HG03354 (cell line): ENCODE measurements at regions not wholly inside any gene's neighbourhood (a gene's known extent, or its start where the extent isn't known, plus 50 kb on each side); places are given as distances from the start of the nearest gene placed in this dataset.

ENCODE experiments used
- ATAC-seq: cut with Tn5 transposase; IDR thresholded peaks from one replicate; pipeline ENCODE4 v1.9.1; 2021; ENCODE audit warnings: mild to moderate bottlenecking; ENCODE audit not compliant: unreplicated experiment, poor library complexity, severe bottlenecking

GRCh38 chr1:55504306-55504731 is 289.2 kb upstream of the USP24 start:
- ATAC-seq = no peak

- ATAC-seq = no peak
These were observed 288.6 kb upstream of the USP24 start for GRCh38 chr1:55503663-55504305.

GRCh38 chr1:55500601-55501000 is 285.4 kb upstream of the USP24 start:
- no peak for ATAC-seq

- no peak for ATAC-seq
These were observed 275.4 kb upstream of the USP24 start for GRCh38 chr1:55490547-55490946.

- no peak for ATAC-seq
These were observed 269.0 kb upstream of the USP24 start for GRCh38 chr1:55484173-55484572.

GRCh38 chr1:55483523-55483922 is 268.4 kb upstream of the USP24 start:
- no peak for ATAC-seq

GRCh38 chr1:55481634-55482033 is 266.5 kb upstream of the USP24 start:
- no peak for ATAC-seq

- ATAC-seq = no peak
These were observed 265.0 kb upstream of the USP24 start for GRCh38 chr1:55480029-55480795.

- ATAC-seq = no peak
These were observed 263.6 kb upstream of the USP24 start for GRCh38 chr1:55478742-55479141.

GRCh38 chr1:55477953-55478352 is 262.8 kb upstream of the USP24 start:
- no peak for ATAC-seq

GRCh38 chr1:55476445-55477015 is 261.4 kb upstream of the USP24 start:
- ATAC-seq = no peak

- ATAC-seq = no peak
These were observed 259.1 kb upstream of the USP24 start for GRCh38 chr1:55474168-55474786.

- no peak for ATAC-seq
These were observed 258.5 kb upstream of the USP24 start for GRCh38 chr1:55473661-55474060.

GRCh38 chr1:55472784-55473183 is 257.6 kb upstream of the USP24 start:
- no peak for ATAC-seq

- no peak for ATAC-seq
These were observed 257.0 kb upstream of the USP24 start for GRCh38 chr1:55472115-55472514.

GRCh38 chr1:55468142-55468795 is 253.1 kb upstream of the USP24 start:
- no peak for ATAC-seq

GRCh38 chr1:55466921-55467320 is 251.8 kb upstream of the USP24 start:
- ATAC-seq = no peak

GRCh38 chr1:55466373-55466772 is 251.2 kb upstream of the USP24 start:
- ATAC-seq = no peak

GRCh38 chr1:55464550-55464949 is 249.4 kb upstream of the USP24 start:
- no peak for ATAC-seq

- ATAC-seq = no peak
These were observed 248.8 kb upstream of the USP24 start for GRCh38 chr1:55463814-55464475.
